Liver (tissue), 7 donors: ENCODE measurements at regions not wholly inside any gene's neighbourhood (a gene's known extent, or its start where the extent isn't known, plus 50 kb on each side); places are given as distances from the start of the nearest gene placed in this dataset.

Experiments used
- DNase-seq: peaks from one replicate; pipeline ENCODE4 v3.0.0-alpha.2; 2017; ENCODE audit warnings: low spot score
- H3K27ac ChIP-seq, 2 donors: one replicate each; pipeline ENCODE4 v1.7.0; 2013; ENCODE audit warnings: inconsistent platforms in 2 of 2, low read length in 2 of 2, control low read depth in 1 of 2, low read depth in 1 of 2, mild to moderate bottlenecking in 1 of 2
- H3K27me3 ChIP-seq, 4 donors: one replicate each; pipeline versions ENCODE4 v1.6.1 to v1.7.0; 2013; ENCODE audit warnings: low read length in 3 of 4, inconsistent platforms in 1 of 4, mild to moderate bottlenecking in 1 of 4, moderate library complexity in 1 of 4; ENCODE audit not compliant: control insufficient read depth in 4 of 4, insufficient read depth in 4 of 4
- H3K36me3 ChIP-seq, 4 donors: one replicate each; pipeline versions ENCODE4 v1.6.1 to v1.7.0; 2013; ENCODE audit warnings: low read length in 3 of 4, mild to moderate bottlenecking in 3 of 4, low read depth in 1 of 4, moderate library complexity in 1 of 4; ENCODE audit not compliant: control insufficient read depth in 4 of 4, insufficient read depth in 3 of 4
- H3K4me1 ChIP-seq, 4 donors: one replicate each; pipeline versions ENCODE4 v1.6.1 to v1.7.0; 2013; ENCODE audit warnings: low read length in 3 of 4, mild to moderate bottlenecking in 3 of 4, moderate library complexity in 1 of 4; ENCODE audit not compliant: control insufficient read depth in 4 of 4, insufficient read depth in 4 of 4
- H3K4me3 ChIP-seq, 3 donors: one replicate each; pipeline versions ENCODE4 v1.6.1 to v1.7.0; 2013; ENCODE audit warnings: low read length in 3 of 3, control low read depth in 1 of 3, low read depth in 1 of 3, mild to moderate bottlenecking in 1 of 3
- H3K9ac ChIP-seq, 2 donors: one replicate each; pipeline ENCODE4 v1.7.0; 2013; ENCODE audit warnings: low read length in 2 of 2, mild to moderate bottlenecking in 2 of 2, moderate library complexity in 2 of 2, control low read depth in 1 of 2, low read depth in 1 of 2
- H3K9me3 ChIP-seq, 4 donors: one replicate each; pipeline versions ENCODE4 v1.6.1 to v1.7.0; 2013; ENCODE audit warnings: low read length in 3 of 4; ENCODE audit not compliant: control insufficient read depth in 4 of 4
- ATF3 ChIP-seq: IDR thresholded peaks from 2 replicates; pipeline ENCODE4 v1.6.1; 2016; ENCODE audit warnings: antibody characterized with exemption
- FOXA1 ChIP-seq: IDR thresholded peaks from 2 replicates; pipeline ENCODE4 v1.6.1; 2016; ENCODE audit warnings: antibody characterized with exemption
- FOXA2 ChIP-seq: IDR thresholded peaks from 2 replicates; pipeline ENCODE4 v1.6.1; 2016; ENCODE audit warnings: antibody characterized with exemption
- GABPA ChIP-seq, 2 donors: IDR thresholded peaks in 1 of 2; conservative IDR thresholded peaks in 1 of 2; 2 replicates each; pipeline ENCODE4 v1.6.1; 2016; ENCODE audit warnings: antibody characterized with exemption in 2 of 2, mild to moderate bottlenecking in 1 of 2, moderate library complexity in 1 of 2
- HNF4G ChIP-seq: IDR thresholded peaks from 2 replicates; pipeline ENCODE4 v1.6.1; 2016; ENCODE audit warnings: antibody characterized with exemption
- JUND ChIP-seq, 2 donors: IDR thresholded peaks; 2 replicates each; pipeline ENCODE4 v1.6.1; 2016; ENCODE audit warnings: antibody characterized with exemption in 2 of 2
- NR2F2 ChIP-seq: IDR thresholded peaks from 2 replicates; pipeline ENCODE4 v1.6.1; 2016; ENCODE audit warnings: antibody characterized with exemption
- REST ChIP-seq: IDR thresholded peaks from 2 replicates; pipeline ENCODE4 v1.6.1; 2016; ENCODE audit warnings: antibody characterized with exemption, mild to moderate bottlenecking
- RXRA ChIP-seq, 2 donors: IDR thresholded peaks; 2 replicates each; pipeline ENCODE4 v1.6.1; 2017 to 2018; ENCODE audit warnings: antibody characterized with exemption in 2 of 2, mild to moderate bottlenecking in 1 of 2
- SP1 ChIP-seq: IDR thresholded peaks from 2 replicates; pipeline ENCODE4 v1.6.1; 2018; ENCODE audit warnings: antibody characterized with exemption, mild to moderate bottlenecking
- TAF1 ChIP-seq: conservative IDR thresholded peaks from 2 replicates; pipeline ENCODE4 v1.6.1; 2016; ENCODE audit warnings: antibody characterized with exemption, mild to moderate bottlenecking
- YY1 ChIP-seq: IDR thresholded peaks from 2 replicates; pipeline ENCODE4 v1.6.1; 2016; ENCODE audit warnings: antibody characterized with exemption, mild to moderate bottlenecking
- ZBTB33 ChIP-seq: IDR thresholded peaks from 2 replicates; pipeline ENCODE4 v1.6.1; 2016; ENCODE audit warnings: antibody characterized with exemption
- WGBS: extraction: QIAGEN DNeasy Blood & Tissue Kit; methylation state at CpG from one replicate; pipeline ENCODE4 v1.1.7; 2013; 5-methylcytosine and 5-hydroxymethylcytosine counted together
- donor health status: healthy.
- donor health status: healthy.
- donor health status: healthy.
- donor health status: healthy.

GRCh38 chr21:20527731-20528460, 470.3 kb upstream of the NCAM2 start:
- Histone ChIP-seq H3K4me3 (no peak overlapping the region), H3K9me3 (no peaks in the 10 kb centered on the region), H3K27ac (no peak overlapping the region), H3K4me1 (no peaks in the 10 kb centered on the region), H3K27me3 (no peaks in the 10 kb centered on the region), H3K36me3 (no peaks in the 10 kb centered on the region), H3K9ac (no peak overlapping the region)
- 64% methylated on average over 5 of the region's 5 CpGs for WGBS
- no peak for DNase-seq
- TF ChIP-seq GABPA (IDR thresholded peaks at IDR 0.05 in 1 of 2, conservative IDR thresholded peaks at IDR 0.05 in 1 of 2) (no peak), FOXA2 (no peak), JUND (IDR thresholded peaks at IDR 0.05) (no peak), HNF4G (no peak), NR2F2 (no peak), REST (no peak), RXRA (IDR thresholded peaks at IDR 0.05) (no peak)

- Histone ChIP-seq H3K27ac (no peak overlapping the region), H3K4me1 (no peaks in the 10 kb centered on the region), H3K9me3 (no peaks in the 10 kb centered on the region), H3K36me3 (no peaks in the 10 kb centered on the region), H3K9ac (no peak overlapping the region), H3K27me3 (no peaks in the 10 kb centered on the region), H3K4me3 (no peak overlapping the region)
- 87% methylated on average over 1 of the region's 1 CpG for WGBS
- no peak for DNase-seq
- TF ChIP-seq SP1: no peak
- TF ChIP-seq YY1: no peak
- no peak for TF ChIP-seq JUND (IDR thresholded peaks at IDR 0.05)
- no peak for TF ChIP-seq FOXA1
- no peak for TF ChIP-seq ATF3
- no peak for TF ChIP-seq NR2F2
- no peak for TF ChIP-seq GABPA (IDR thresholded peaks at IDR 0.05 in 1 of 2, conservative IDR thresholded peaks at IDR 0.05 in 1 of 2)
- no peak for TF ChIP-seq HNF4G
- no peak for TF ChIP-seq ZBTB33
- TF ChIP-seq FOXA2: no peak
- no peak for TF ChIP-seq TAF1
- TF ChIP-seq REST: no peak
- no peak for TF ChIP-seq RXRA (IDR thresholded peaks at IDR 0.05)
These were observed 461.1 kb upstream of the NCAM2 start for GRCh38 chr21:20537130-20537529.
